ENCODE measurements at regions not wholly inside any gene's neighbourhood (a gene's known extent, or its start where the extent isn't known, plus 50 kb on each side); places are given as distances from the start of the nearest gene placed in this dataset.

DNA sequence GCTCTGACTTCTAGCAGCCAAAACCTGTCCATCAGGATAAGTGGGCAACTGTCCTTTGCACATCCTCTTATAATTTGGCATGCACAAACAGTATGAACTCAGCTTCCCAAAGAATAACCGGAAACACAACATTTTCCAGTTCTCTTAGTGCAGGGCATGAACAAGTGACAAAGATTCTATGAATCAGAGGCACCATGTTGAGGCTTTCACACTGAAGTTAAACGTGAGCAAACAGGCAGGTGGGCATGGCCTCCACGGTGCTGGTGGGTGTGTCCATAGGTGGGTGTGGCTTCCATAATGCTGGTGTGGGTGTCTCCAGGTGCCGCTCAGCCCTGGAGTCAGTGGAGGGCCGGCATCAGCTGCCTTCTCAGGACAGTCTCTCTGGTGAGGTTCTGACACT lies 196.5 kb downstream of the SMIM20 start:
- ChIA-PET CTCF (no interaction called here), POLR2A (no interaction called here)
- intact Hi-C loops (cut with micrococcal nuclease; ENCODE audit: unreplicated experiment), result no loop called here
- H3K4me1 ChIP-seq (ENCODE audit: control insufficient read depth, insufficient read depth, low read length), result no peaks in the 10 kb centered on the region
- no peaks in the 10 kb centered on the region for H3K27me3 ChIP-seq (ENCODE audit: control insufficient read depth, insufficient read depth, low read length)
- TF ChIP-seq TCF7L2 (IDR thresholded peaks at IDR 0.05; ENCODE audit: low read depth, low read length) (no peak), SIN3A (IDR thresholded peaks at IDR 0.05; ENCODE audit: borderline replicate concordance, insufficient read depth, low read depth, low read length) (no peak), POLR2AphosphoS5 (IDR thresholded peaks at IDR 0.05; ENCODE audit: low read depth, low read length) (no peak), REST (IDR thresholded peaks at IDR 0.05; ENCODE audit: insufficient read depth in 1 of 2, low read depth in 2 of 2, low read length in 1 of 2) (no peak), CTCF (IDR thresholded peaks at IDR 0.05) (no peak)
- H3K9me3 ChIP-seq (ENCODE audit: control insufficient read depth, insufficient read depth, low read depth, low read length), result peaks cover 10% of the 10 kb centered on the region; the same call in 1 of the 2 replicates
- no peak overlapping the region for H3K27ac ChIP-seq (ENCODE audit: low read length)
- H3K4me3 ChIP-seq (ENCODE audit: low read depth in 2 of 2, low read length in 2 of 2), result no peak overlapping the region
- in situ Hi-C loops (cut with HindIII; ENCODE audit: low pct_unique_long_range_greater_than_20kb, low sequenced_read_pairs), result no loop called here
- BruUV-seq (replicated peaks), result no TSS peak
- no peak for DNase-seq (ENCODE audit: low read depth, low spot score)
- no peaks in the 10 kb centered on the region for H3K36me3 ChIP-seq (ENCODE audit: control insufficient read depth, insufficient read depth, low read length)
- ATAC-seq, result no peak

- no peaks in the 10 kb centered on the region for H3K27me3 ChIP-seq (ENCODE audit: control insufficient read depth, insufficient read depth, low read length)
- BruUV-seq (replicated peaks), result no TSS peak
- ATAC-seq (no peak), DNase-seq (ENCODE audit: low read depth, low spot score) (no peak)
- no peak overlapping the region for H3K4me3 ChIP-seq (ENCODE audit: low read depth in 2 of 2, low read length in 2 of 2)
- POLR2A ChIA-PET, result no interaction called here
- no peak for TF ChIP-seq SIN3A (IDR thresholded peaks at IDR 0.05; ENCODE audit: borderline replicate concordance, insufficient read depth, low read depth, low read length)
- TF ChIP-seq TCF7L2 (IDR thresholded peaks at IDR 0.05; ENCODE audit: low read depth, low read length), result no peak
- no peak for TF ChIP-seq POLR2AphosphoS5 (IDR thresholded peaks at IDR 0.05; ENCODE audit: low read depth, low read length)
- TF ChIP-seq CTCF (IDR thresholded peaks at IDR 0.05), result no peak
- TF ChIP-seq REST (IDR thresholded peaks at IDR 0.05; ENCODE audit: insufficient read depth in 1 of 2, low read depth in 2 of 2, low read length in 1 of 2), result no peak
- no peak overlapping the region for H3K27ac ChIP-seq (ENCODE audit: low read length)
- peaks cover 13% of the 10 kb centered on the region; the same call in 1 of the 2 replicates for H3K9me3 ChIP-seq (ENCODE audit: control insufficient read depth, insufficient read depth, low read depth, low read length)
- CTCF ChIA-PET, result no interaction called here
- no peaks in the 10 kb centered on the region for H3K36me3 ChIP-seq (ENCODE audit: control insufficient read depth, insufficient read depth, low read length)
- intact Hi-C loops (cut with micrococcal nuclease; ENCODE audit: unreplicated experiment), result no loop called here
- in situ Hi-C loops (cut with HindIII; ENCODE audit: low pct_unique_long_range_greater_than_20kb, low sequenced_read_pairs), result no loop called here
- no peaks in the 10 kb centered on the region for H3K4me1 ChIP-seq (ENCODE audit: control insufficient read depth, insufficient read depth, low read length)
These were observed 199.4 kb downstream of the SMIM20 start for GRCh38 chr4:26113339-26113940.

All from Panc1 (cell line).